Activated CD4-positive, alpha-beta T cell treated with anti-CD3 and anti-CD28 coated beads, Interleukin-2, Interleukin-6, amounts not matched to agents 100 ng/mL and 50 ng/mL, durations not matched to agents 16 hours and 8 hours (primary cell): ENCODE measurements at regions not wholly inside any gene's neighbourhood (a gene's known extent, or its start where the extent isn't known, plus 50 kb on each side); places are given as distances from the start of the nearest gene placed in this dataset.
"Not testable (repeated sequence)": the region's sequence is repeated elsewhere in the genome, so short reads cannot be mapped to it uniquely, and the experiment has no call there.

Experiments used
- DNase-seq: peaks from one replicate; pipeline ENCODE4 v3.0.0-alpha.2; 2020

DNA sequence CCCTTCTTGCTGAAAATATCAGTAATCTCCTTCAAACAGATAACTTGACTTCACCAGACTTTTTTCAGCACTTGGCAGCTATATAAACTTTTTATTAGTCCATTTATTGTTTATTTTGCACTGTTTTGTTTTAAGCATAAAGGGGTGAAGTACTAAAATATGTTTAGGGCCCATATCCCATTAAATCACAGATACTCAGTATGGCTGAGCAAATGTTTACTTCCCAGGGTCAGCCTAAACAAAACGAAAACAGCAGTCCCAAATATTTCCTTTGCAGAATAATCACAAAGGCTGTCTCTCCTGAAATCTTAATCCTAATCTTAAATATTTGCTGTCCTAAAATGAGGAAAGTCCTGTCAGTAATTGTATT lies 649.6 kb downstream of the TNS3 start:
- no peak for DNase-seq

DNA sequence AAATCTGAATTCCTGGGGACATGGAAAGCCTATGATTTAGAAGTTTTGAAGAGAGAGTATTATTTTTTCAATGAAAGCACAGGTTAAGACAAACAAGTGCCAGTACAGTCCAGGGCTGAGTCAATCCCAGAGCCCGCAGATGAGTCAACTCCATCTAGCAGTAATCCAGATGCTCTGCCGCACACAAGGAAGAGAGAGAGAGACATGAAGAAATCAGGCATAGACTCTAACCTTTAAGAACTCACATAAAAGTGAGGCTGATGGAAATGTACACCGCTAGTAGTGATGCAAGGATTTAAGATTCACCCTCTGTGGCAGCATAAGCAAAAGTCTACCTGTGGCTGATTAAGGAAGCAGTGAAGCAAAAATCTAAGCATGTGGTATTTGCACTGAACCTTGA lies 651.5 kb downstream of the TNS3 start:
- DNase-seq: no peak

DNA sequence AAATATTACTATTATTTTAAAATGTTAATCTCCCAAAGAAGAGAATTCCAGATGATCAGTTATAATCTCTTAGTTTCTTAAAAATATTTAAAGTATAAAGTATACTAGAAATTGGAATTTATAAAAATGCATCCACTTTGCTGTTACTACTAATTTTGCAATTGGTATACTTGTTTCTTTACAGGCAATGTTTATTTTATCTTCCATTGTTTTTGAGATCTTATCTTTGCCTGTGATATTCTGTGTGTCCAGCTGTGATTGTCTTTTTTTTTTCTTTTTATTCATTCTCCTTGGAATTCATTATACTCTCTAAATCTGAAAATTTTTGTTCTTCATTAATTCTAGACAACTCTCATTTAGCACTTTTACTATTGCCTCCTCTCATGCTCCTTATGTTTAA lies 652.6 kb downstream of the TNS3 start:
- DNase-seq: no peak

DNA sequence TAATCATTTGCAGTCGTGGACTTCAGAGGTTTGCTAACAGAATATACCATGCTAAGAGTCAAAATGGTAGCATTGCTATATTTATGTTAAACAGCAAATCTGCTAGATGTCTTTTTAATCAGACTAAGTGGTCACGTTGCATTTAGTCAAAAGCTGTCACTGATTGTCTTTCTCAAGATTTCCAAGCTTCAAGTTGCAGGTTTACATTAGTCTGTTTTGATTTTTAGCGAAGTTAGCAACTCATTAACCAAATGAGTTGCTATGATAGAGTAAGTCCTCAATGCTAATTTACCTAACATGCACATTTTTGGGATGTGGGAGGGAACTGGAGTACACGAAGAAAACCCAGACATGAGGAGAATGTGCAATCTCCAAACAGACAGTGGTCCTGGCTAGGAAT lies 653.2 kb downstream of the TNS3 start:
- DNase-seq: no peak

DNA sequence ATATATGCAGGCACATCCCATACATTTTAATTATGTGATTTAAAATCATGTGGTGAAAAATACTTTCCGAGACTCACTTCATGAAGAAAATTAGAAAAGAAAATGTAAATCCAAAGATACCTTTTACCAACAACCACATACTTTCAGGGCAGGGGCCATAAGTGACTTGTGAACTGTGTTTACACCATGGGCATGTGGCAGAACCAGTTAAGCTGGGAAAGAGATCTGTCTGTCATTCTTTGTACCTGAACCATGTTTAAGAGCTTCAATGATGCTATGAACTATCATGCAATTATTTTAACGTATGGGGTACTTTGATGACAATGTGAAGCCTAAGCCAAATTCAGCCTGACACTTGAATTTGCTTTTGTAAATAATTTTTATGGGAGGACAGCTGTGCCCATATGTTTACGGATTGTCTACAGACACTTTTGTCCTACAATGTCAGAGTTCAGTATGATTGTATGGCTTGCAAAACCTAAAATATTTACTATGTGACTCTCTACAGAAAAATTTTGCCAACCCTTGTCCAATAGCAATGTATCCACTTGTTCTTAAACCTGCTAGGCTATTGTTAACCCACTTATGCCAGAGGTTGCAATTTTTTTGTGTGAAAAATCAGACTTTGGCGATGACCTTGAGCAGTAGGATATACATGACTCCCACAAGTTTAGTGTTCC lies 654.6 kb downstream of the TNS3 start:
- DNase-seq: no peak

DNA sequence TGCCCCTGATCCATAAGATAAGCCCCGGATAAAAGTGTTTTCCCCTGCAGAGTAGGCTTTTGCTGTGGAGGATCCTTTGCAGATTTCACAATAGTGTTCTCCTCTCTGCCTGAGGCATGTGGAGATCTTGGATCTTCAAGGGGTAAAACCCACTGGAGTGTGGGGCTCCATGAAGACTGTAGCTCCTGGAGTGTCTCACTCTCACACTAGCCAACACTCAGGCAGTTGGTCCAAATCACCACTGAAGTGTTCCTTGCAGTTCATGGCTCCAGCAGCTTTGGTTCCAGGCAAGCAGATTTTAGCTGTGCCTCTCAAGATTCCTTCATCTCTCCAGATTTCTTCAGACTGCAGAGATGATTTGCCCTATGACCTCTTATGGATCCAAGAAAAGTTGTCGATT lies 665.3 kb downstream of the TNS3 start:
- DNase-seq: no peak

DNA sequence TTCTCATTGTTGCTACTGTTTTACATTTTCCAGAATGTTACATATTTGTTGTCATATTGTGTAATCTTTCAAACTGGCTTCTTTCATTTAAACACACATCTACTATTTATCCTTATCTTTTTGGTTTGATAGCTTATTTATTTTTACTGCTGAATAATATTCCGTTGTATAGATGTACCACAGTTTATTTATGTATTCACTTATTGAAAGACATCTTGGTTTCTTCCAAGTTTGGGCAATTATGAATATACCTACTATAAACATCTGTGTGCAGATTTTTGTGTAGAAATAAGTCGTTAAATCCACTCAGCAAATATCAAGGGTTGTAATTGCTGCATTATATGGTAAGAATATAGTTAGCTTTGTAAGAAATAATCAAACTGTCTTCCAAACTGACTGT lies 669.2 kb downstream of the TNS3 start:
- no peak for DNase-seq

DNA sequence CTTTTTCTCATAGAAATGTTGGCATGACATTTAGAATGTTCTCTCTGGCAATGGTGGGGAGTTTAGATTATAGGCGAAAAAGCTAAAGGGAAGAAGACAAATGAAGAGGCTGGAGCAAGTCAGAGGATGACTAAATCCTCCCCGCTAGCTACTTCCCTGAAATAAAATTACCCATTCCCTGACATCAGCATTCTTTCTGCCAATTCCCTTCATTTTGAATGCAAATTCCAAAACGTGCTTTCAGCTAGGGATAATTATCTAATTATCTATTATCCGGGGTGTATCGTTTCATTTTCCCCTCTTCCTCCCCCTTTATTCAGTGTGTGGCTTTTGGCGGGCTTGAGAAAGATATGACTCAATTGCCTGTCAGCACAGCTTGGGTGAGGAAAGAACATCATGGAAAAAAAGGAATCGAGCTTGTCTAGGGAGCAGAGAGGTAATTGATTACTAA lies 672.3 kb downstream of the TNS3 start:
- DNase-seq: no peak

DNA sequence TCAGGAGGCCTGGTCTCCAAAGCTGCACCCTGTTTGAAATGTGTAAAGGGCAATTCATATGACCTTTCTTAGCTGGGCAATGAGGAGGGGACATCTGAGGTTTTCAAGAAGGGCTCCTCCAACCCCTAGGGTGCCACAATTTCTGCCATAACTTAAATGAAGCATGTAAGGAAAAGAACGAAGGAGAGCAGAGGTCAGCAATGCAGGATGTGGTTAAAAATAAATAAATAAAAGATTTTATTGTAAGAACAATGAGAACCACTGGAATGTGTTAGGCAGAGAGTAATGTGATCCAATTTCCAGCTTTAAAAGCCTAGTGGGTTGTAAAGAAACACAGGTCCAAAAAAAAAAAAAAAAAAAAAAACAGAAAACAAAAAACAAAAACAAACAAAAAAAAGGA lies 673.1 kb downstream of the TNS3 start:
- no peak for DNase-seq

DNA sequence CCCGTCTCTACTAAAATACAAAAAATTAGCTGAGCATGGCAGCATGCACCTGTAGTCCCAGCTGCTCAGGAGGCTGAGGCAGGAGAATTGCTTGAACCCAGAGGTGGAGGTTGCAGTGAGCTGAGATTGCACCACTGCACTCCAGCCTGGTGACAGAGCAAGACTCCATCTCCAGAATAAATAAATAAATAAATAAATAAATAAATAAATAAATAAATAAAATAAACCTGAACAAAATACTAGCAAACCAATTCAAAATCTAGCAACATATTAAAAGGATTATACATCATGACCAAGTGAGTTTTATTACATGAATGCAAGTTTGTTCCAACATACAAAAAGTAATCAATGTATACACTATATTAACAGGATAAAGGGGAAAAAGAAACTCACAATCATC lies 677.4 kb downstream of the TNS3 start:
- DNase-seq: not testable (repeated sequence)

DNA sequence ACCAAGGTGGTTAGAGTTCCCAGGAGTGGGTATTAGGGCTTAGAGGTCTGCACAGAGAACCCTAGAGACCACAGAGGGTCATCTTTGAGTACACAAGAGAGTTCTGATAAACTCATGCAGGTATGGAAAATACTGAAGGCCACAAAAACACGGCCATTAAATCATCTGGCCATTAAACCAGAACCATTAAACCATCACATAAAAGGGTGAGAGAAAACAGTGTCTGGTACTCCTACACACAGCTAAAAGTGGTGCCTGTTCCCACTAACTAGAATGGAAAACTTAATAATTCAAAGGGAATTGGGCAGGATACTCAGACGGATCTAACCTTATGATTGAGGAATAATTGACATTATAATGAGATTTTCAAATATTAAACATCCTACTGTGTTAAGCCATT lies 679.4 kb downstream of the TNS3 start:
- DNase-seq: no peak

DNA sequence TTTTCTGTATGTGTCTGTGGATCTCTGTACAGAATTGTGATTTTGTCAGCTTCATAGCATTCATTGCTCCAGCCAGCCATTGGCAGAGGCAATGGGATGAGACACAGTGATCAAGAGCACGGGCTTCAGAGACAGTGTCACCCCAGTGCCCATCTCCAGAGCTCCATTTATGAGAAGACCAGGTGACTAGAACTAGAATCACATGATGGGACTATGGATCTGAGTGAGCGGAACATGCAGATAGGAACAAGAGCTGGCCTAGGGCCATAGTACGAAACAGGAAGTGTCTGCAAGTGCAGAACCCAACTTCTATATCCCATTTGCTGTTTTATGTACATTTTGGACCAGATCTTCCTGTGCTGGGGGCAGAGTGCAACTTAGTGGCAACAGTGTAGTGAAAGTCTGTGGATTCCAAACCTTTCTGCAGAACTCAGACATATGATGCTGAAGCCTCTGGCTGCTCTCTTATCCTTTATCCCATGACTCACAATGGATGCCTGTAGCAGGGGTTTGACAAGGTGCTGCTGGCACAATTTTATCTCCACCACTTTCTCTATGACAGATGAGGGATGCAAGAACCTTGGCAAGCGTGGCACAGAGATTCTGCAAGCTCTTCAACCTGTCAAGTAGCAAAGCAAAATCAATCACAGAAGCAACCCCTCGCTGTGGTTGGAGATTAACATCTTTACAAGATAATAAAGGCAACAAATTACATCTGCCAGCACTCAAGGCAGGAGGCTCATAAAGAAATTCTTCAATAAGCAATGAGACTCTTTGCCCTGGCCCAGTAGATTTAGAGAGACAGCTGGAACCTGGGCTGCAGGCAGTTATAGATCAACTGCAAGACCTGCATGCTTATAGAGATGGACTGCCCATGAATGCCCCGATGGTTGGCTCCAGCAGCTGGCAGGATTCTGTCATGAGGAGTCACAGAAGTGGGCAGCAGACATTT lies 681.3 kb downstream of the TNS3 start:
- DNase-seq: no peak

DNA sequence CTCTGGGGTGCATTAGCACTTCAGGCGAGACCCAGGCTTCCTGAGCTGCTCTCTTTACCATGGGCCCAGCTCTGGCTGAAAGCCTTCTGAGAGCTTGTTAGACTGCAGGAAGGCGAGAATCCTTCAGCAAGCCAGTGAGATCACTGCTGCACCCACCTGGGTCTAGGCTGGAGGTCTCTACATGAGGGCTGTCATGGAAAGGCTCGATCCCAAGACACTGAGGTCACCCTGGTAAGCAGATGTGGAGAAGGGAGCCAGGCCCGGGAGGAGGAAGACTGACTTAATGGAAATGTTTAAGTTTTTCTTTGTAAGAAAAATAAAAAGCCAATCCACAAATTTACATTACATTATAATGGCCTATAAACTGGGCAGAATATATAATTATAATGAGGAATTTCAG lies 684.5 kb downstream of the TNS3 start:
- DNase-seq: no peak

DNA sequence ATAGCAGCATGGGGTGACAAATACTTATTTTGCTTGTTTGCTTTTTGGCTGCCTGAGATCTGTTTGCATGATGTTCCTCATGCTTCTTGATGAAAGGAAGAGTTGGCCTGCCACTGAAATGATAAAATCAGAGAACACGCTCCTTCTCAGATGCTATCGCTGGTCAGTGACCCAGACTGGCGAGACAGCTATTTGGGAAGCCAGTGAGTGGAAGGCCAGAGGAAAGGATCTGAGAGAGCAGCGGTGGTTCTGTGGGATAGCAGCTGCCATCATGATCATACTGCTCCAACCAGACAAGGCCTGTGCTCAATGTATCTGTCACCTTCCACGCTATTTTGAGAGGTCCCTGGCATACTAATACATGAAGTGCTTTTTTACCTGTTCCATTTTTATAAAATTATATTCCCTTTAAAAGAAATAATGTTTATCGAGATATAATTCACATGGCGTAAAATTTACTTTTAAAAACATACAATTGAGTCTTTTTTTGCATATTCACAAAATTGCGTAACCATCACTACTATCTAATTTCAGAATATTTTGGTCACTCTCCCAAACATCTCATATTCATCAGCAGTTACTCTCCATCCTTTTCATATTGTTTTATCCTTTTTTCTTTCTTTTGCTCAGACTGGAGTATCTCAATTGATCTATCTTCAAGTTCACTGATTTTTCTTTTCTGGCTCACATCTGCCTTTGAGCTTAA lies 695.1 kb downstream of the TNS3 start:
- no peak for DNase-seq

DNA sequence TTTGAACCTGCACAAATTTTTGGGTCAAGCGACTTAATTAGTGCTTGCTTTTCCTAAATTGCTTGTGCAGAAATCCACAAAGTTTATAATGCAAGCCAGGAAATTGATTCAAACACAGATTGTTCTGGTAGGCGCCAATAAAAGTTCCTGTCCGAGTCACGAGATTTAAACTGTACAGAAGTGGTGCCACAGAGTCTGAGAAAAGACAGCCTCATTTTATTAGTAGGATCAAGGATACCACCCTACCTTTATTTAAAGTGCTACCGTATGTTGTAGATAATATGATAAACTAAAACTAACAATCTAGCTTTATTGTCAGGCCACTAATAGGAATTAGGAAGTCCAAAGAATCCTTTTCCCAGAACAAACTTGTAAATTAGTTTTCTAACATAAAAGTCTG lies 696.7 kb downstream of the TNS3 start:
- DNase-seq: no peak

DNA sequence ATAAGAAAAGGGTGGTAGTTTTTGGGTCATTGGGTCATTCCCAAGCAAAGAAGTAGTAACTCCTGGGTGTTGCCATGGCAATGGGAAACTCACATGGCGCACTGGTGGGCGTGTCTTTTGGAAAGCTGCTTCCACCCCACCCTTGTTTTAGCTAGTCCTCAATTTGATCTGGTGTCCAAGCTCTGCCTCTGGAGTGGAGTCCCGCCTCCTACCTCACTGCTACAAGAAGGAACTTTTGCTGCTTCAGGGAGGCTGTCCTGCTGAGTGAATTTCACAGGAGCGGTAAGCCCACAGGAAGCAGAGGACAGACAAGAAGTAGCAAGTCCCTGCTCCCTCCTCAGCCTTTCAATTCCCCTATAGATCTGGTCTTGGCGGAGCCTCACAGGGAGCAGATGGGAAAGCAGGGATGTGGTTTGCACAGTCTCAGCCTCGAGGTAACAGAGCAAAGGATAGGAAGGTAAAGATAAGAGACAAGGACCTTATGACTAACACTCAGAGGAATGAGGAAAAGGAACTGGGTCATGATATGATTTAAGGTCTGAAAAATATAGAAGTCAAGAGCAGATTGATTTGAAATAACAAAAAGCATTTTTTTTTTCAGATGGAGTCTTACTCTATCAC lies 700.3 kb downstream of the TNS3 start:
- no peak for DNase-seq

DNA sequence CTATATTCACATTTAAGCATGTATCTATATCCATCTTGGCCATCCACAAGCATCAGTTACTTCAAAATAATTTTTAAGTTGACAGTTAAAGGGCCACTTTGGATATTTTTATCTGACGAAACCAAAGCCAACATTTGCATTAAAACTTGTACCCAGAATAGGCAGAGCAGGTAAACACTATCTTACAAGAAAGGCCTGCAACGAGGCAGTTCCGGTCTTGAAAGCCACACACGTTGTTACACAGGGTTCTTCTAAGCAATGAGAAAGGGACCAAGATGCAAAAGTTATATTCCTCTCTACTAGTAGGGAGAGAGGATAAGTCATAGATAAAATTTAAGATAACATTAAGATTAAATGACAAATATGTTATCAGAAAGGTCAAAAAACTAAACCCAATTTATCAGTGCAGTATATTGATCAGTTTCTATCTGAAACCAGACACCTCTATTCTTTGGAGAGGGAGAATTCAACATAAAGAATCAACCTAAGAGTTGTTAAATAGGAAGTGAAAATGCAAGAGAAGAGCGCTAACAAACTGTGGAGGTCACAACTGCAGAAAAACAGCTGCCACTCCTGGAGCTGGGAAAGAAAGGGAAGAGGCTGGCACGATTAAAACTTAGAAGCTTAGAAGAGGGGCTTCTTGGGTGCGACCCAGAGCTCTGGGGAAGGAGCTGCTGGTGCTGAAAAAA lies 701.3 kb downstream of the TNS3 start:
- DNase-seq: no peak

DNA sequence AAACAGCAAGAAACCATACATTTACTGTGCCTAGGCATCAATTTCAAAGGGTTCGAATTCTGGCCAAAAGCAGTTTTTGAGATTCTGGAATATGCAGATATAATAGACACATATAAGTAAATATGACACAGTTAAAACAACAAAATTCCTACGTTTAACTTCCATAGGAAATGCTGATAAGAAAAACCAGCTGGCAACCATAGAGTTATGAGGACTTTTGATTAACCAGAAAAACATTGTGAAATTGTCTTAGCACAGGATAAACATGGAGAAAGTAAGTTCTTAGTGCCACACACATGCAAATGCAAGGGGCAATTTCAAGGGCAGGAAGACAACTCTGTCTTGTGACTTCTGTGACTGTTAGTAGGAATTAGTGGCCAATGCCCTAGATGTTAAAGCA lies 702.1 kb downstream of the TNS3 start:
- DNase-seq: no peak

DNA sequence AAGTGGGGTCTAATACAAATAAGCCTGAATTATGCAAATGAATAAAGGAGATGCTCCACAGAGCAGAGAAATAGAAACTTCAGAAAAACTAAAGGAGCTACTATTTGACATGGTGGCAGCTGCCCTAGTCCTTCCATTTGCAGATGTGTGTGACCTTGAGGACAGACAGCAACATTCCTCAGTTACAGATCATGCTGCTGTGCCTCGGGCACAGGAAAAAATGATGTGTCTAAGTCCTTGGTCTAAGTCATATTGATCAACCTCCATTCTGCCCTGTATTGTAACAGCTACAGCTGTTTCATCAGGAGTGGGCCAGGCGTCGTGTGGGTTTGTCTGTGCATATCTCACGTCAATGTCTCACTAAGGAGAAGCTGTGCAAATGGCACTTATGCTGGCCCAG lies 710.4 kb downstream of the TNS3 start:
- no peak for DNase-seq

DNA sequence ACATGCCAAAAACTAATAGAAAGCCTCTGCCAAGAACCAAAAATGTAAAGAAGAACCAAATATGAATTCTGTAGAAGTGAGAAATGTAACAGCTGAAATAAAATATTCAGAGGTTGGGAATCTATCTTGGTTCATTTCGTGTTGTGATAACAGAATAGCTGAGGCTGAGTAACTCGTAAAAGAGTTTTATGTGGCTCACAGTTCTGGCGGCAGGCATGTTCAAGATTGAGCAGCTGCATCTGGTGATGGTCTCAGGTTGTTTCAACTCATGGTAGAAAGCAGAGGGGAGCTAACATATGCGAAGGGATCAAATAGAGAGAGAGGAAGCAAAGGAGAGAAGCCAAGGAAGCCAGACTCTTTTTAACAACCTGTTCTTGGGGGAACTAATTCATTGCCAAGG lies 717.2 kb downstream of the TNS3 start:
- DNase-seq: no peak

DNA sequence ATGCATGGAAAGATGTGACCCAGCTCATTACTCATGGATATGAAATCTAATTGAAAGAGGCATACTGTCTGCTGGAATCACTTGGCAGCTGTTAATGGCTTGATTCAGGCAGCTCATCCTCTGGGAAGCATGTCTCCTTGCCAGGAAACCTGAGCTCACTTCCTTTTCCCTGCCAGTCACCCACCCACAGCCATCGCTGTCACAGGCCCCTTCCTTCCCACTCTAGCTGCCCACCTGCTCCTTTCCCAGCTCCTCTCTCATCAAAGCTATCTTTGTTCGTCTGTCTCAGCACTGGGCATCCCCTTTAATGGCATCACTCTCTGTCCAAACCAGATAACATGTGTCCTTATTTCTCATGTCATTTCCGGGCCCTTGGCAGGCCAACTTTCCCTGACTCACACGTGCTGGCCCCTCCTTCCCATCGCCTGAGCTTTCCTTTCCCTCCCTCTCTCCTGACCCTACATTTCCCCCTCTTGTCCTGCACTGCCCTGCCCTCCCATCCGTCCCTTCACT lies 721.9 kb downstream of the TNS3 start:
- no peak for DNase-seq

DNA sequence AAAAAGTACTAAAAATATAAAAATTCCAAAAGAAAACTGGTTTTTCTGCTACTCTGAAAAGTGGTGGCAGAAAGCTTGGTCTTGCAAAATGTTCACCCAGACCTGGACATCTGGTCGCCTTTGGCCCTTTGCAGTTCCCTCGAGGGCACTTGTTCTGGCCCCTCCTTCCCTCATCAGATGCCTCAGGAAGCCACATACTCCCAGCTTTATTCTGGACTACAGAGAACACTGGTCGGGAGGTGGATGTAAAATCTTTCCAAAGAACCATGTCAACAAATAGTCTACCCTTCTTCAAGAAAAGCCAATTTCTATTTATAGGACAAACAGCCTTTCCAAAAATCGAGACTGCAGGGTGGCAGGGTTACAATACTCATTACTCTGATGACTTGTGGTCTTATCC lies 726.1 kb downstream of the TNS3 start:
- DNase-seq: no peak
